ENCODE measurements at regions not wholly inside any gene's neighbourhood (a gene's known extent, or its start where the extent isn't known, plus 50 kb on each side); places are given as distances from the start of the nearest gene placed in this dataset.

- no peak for FAIRE-seq
Observed at GRCh38 chr13:63396746-63397145, 1981.1 kb upstream of the PCDH20 start.

GRCh38 chr13:63393112-63393511 lies 1977.5 kb upstream of the PCDH20 start:
- FAIRE-seq (no peak), DNase-seq (ENCODE audit: insufficient read length, low spot score) (no peak)

More at GRCh38 chr13:63396746-63397145, 1981.1 kb upstream of the PCDH20 start:
- no peak for DNase-seq (ENCODE audit: insufficient read length, low spot score)

- FAIRE-seq (no peak), DNase-seq (ENCODE audit: insufficient read length, low spot score) (no peak)
Observed at GRCh38 chr13:63389756-63390155, 1974.1 kb upstream of the PCDH20 start.

GRCh38 chr13:63381078-63381859 lies 1965.6 kb upstream of the PCDH20 start:
- FAIRE-seq, result no peak

GRCh38 chr13:63377986-63378385 lies 1962.3 kb upstream of the PCDH20 start:
- FAIRE-seq (no peak), DNase-seq (ENCODE audit: insufficient read length, low spot score) (no peak)

More at GRCh38 chr13:63381078-63381859, 1965.6 kb upstream of the PCDH20 start:
- DNase-seq (ENCODE audit: insufficient read length, low spot score), result no peak

GRCh38 chr13:63370101-63370500 lies 1954.5 kb upstream of the PCDH20 start:
- no peak for FAIRE-seq
- DNase-seq (ENCODE audit: insufficient read length, low spot score), result no peak

GRCh38 chr13:63367522-63368198 lies 1952.0 kb upstream of the PCDH20 start:
- FAIRE-seq (no peak), DNase-seq (ENCODE audit: insufficient read length, low spot score) (no peak)

GRCh38 chr13:63364159-63364558 lies 1948.5 kb upstream of the PCDH20 start:
- FAIRE-seq, result no peak
- DNase-seq (ENCODE audit: insufficient read length, low spot score), result no peak

GRCh38 chr13:63351533-63351932 lies 1935.9 kb upstream of the PCDH20 start:
- FAIRE-seq (no peak), DNase-seq (ENCODE audit: insufficient read length, low spot score) (no peak)

- DNase-seq (ENCODE audit: insufficient read length, low spot score) (no peak), FAIRE-seq (no peak)
Observed at GRCh38 chr13:63351081-63351480, 1935.4 kb upstream of the PCDH20 start.

- no peak for FAIRE-seq
- DNase-seq (ENCODE audit: insufficient read length, low spot score), result no peak
Observed at GRCh38 chr13:63345835-63346234, 1930.2 kb upstream of the PCDH20 start.

- no peak for DNase-seq (ENCODE audit: insufficient read length, low spot score)
- FAIRE-seq, result no peak
Observed at GRCh38 chr13:63344711-63345110, 1929.1 kb upstream of the PCDH20 start.

- FAIRE-seq (no peak), DNase-seq (ENCODE audit: insufficient read length, low spot score) (no peak)
Observed at GRCh38 chr13:63337921-63338320, 1922.3 kb upstream of the PCDH20 start.

- FAIRE-seq (no peak), DNase-seq (ENCODE audit: insufficient read length, low spot score) (no peak)
Observed at GRCh38 chr13:63337041-63337440, 1921.4 kb upstream of the PCDH20 start.

GRCh38 chr13:63336549-63336948 lies 1920.9 kb upstream of the PCDH20 start:
- FAIRE-seq (no peak), DNase-seq (ENCODE audit: insufficient read length, low spot score) (no peak)

GRCh38 chr13:63327584-63327983 lies 1911.9 kb upstream of the PCDH20 start:
- FAIRE-seq (no peak), DNase-seq (ENCODE audit: insufficient read length, low spot score) (no peak)

GRCh38 chr13:63323441-63323840 lies 1907.8 kb upstream of the PCDH20 start:
- DNase-seq (ENCODE audit: insufficient read length, low spot score), result no peak

GRCh38 chr13:63311587-63311986 lies 1895.9 kb upstream of the PCDH20 start:
- FAIRE-seq (no peak), DNase-seq (ENCODE audit: insufficient read length, low spot score) (no peak)

More at GRCh38 chr13:63323441-63323840, 1907.8 kb upstream of the PCDH20 start:
- FAIRE-seq, result no peak

- DNase-seq (ENCODE audit: insufficient read length, low spot score) (no peak), FAIRE-seq (no peak)
Observed at GRCh38 chr13:63308549-63309165, 1893.0 kb upstream of the PCDH20 start.

- DNase-seq (ENCODE audit: insufficient read length, low spot score), result no peak
- no peak for FAIRE-seq
Observed at GRCh38 chr13:63307228-63307627, 1891.6 kb upstream of the PCDH20 start.

- DNase-seq (ENCODE audit: insufficient read length, low spot score) (no peak), FAIRE-seq (no peak)
Observed at GRCh38 chr13:63305641-63306133, 1890.0 kb upstream of the PCDH20 start.
